ENCODE measurements at regions not wholly inside any gene's neighbourhood (a gene's known extent, or its start where the extent isn't known, plus 50 kb on each side); places are given as distances from the start of the nearest gene placed in this dataset.

GRCh38 chr2:65628156-65628555 lies 195.8 kb upstream of the SPRED2 start:
- TF ChIP-seq, protein P1, sequence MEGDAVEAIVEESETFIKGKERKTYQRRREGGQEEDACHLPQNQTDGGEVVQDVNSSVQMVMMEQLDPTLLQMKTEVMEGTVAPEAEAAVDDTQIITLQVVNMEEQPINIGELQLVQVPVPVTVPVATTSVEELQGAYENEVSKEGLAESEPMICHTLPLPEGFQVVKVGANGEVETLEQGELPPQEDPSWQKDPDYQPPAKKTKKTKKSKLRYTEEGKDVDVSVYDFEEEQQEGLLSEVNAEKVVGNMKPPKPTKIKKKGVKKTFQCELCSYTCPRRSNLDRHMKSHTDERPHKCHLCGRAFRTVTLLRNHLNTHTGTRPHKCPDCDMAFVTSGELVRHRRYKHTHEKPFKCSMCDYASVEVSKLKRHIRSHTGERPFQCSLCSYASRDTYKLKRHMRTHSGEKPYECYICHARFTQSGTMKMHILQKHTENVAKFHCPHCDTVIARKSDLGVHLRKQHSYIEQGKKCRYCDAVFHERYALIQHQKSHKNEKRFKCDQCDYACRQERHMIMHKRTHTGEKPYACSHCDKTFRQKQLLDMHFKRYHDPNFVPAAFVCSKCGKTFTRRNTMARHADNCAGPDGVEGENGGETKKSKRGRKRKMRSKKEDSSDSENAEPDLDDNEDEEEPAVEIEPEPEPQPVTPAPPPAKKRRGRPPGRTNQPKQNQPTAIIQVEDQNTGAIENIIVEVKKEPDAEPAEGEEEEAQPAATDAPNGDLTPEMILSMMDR (IDR thresholded peaks at IDR 0.05; ENCODE audit: borderline replicate concordance, extremely low read depth, low read length, poor library complexity, severe bottlenecking), result no peak
- TF ChIP-seq EZH2 (IDR thresholded peaks at IDR 0.05; ENCODE audit: borderline replicate concordance, low read depth, low read length, severe bottlenecking), result no peak
